H9 (cell line): ENCODE measurements at regions not wholly inside any gene's neighbourhood (a gene's known extent, or its start where the extent isn't known, plus 50 kb on each side); places are given as distances from the start of the nearest gene placed in this dataset.

Experiments used
- DNase-seq: peaks from one replicate; pipeline ENCODE4 v3.0.0-alpha.2; 2017
- H2AFZ ChIP-seq: one replicate; pipeline ENCODE4 v1.6.1; 2013; ENCODE audit warnings: mild to moderate bottlenecking, low read length, control low read depth, moderate library complexity
- H2AK5ac ChIP-seq: 2 replicates; pipeline ENCODE4 v1.6.1; 2013; ENCODE audit warnings: low read length, control low read depth, mixed read lengths; ENCODE audit not compliant: insufficient read length
- H2BK120ac ChIP-seq: one replicate; pipeline ENCODE4 v1.6.1; 2013; ENCODE audit warnings: low read depth, mild to moderate bottlenecking, low read length, control low read depth, inconsistent platforms; ENCODE audit not compliant: poor library complexity, severe bottlenecking
- H2BK12ac ChIP-seq: 2 replicates; pipeline ENCODE4 v1.6.1; 2013; ENCODE audit warnings: low read length, control low read depth, mixed read lengths, low read depth; ENCODE audit not compliant: insufficient read length
- H2BK15ac ChIP-seq: 2 replicates; pipeline ENCODE4 v1.6.1; 2013; ENCODE audit warnings: low read depth, low read length, control low read depth
- H2BK20ac ChIP-seq: one replicate; pipeline ENCODE4 v1.6.1; 2013; ENCODE audit warnings: low read depth, mild to moderate bottlenecking, low read length, control low read depth, inconsistent platforms; ENCODE audit not compliant: poor library complexity, severe bottlenecking
- H2BK5ac ChIP-seq: 2 replicates; pipeline ENCODE4 v1.6.1; 2013; ENCODE audit warnings: low read length, control low read depth, mixed read lengths; ENCODE audit not compliant: insufficient read length
- H3K14ac ChIP-seq: 2 replicates; pipeline ENCODE4 v1.6.1; 2013; ENCODE audit warnings: low read length, control low read depth; ENCODE audit not compliant: insufficient read depth
- H3K18ac ChIP-seq: 2 replicates; pipeline ENCODE4 v1.6.1; 2013; ENCODE audit warnings: low read depth, mild to moderate bottlenecking, mixed read lengths, low read length, control low read depth; ENCODE audit not compliant: insufficient read length
- H3K23ac ChIP-seq: 2 replicates; pipeline ENCODE4 v1.6.1; 2013; ENCODE audit warnings: low read length, control low read depth, mixed read lengths, low read depth; ENCODE audit not compliant: insufficient read length
- H3K23me2 ChIP-seq: 2 replicates; pipeline ENCODE4 v1.6.1; 2013; ENCODE audit warnings: low read depth, mild to moderate bottlenecking, mixed read lengths, low read length, control low read depth; ENCODE audit not compliant: insufficient read length, poor library complexity, severe bottlenecking
- H3K27ac ChIP-seq: 2 replicates; pipeline ENCODE4 v1.5.1; 2013; ENCODE audit warnings: low read length, control low read depth, mixed read lengths, low read depth; ENCODE audit not compliant: insufficient read length
- H3K27me3 ChIP-seq: 2 replicates; pipeline ENCODE4 v1.6.1; 2013; ENCODE audit warnings: low read length, control low read depth, inconsistent platforms; ENCODE audit not compliant: insufficient read depth
- H3K4ac ChIP-seq: 2 replicates; pipeline ENCODE4 v1.6.1; 2013; ENCODE audit warnings: low read depth, mild to moderate bottlenecking, control low read depth, inconsistent platforms, low read length, moderate library complexity
- H3K4me1 ChIP-seq: 2 replicates; pipeline ENCODE4 v1.6.1; 2013; ENCODE audit warnings: low read length, control low read depth, inconsistent platforms; ENCODE audit not compliant: insufficient read depth
- H3K4me2 ChIP-seq: 2 replicates; pipeline ENCODE4 v1.6.1; 2013; ENCODE audit warnings: low read length, control low read depth, mixed read lengths; ENCODE audit not compliant: insufficient read length, insufficient read depth
- H3K56ac ChIP-seq: 2 replicates; pipeline ENCODE4 v1.6.1; 2013; ENCODE audit warnings: low read depth, mild to moderate bottlenecking, mixed read lengths, low read length, control low read depth; ENCODE audit not compliant: insufficient read length
- H3K79me1 ChIP-seq: 2 replicates; pipeline ENCODE4 v1.6.1; 2013; ENCODE audit warnings: low read depth, mild to moderate bottlenecking, moderate library complexity, low read length, control low read depth, inconsistent platforms; ENCODE audit not compliant: insufficient read depth, poor library complexity, severe bottlenecking
- H3K79me2 ChIP-seq: 2 replicates; pipeline ENCODE4 v1.6.1; 2013; ENCODE audit warnings: low read length, control low read depth, inconsistent platforms; ENCODE audit not compliant: insufficient read depth
- H3K9ac ChIP-seq: 2 replicates; pipeline ENCODE4 v1.6.1; 2013; ENCODE audit warnings: low read length, control low read depth, mixed read lengths; ENCODE audit not compliant: insufficient read length; ENCODE audit errors: extremely low read depth
- H3K9me3 ChIP-seq: one replicate; pipeline ENCODE4 v1.6.1; 2013; ENCODE audit warnings: low read depth, low read length, inconsistent platforms; ENCODE audit not compliant: control insufficient read depth
- H3T11ph ChIP-seq: one replicate; pipeline ENCODE4 v1.6.1; 2013; ENCODE audit warnings: mild to moderate bottlenecking, low read length, control low read depth, inconsistent platforms
- H4K20me1 ChIP-seq: one replicate; pipeline ENCODE4 v1.6.1; 2013; ENCODE audit not compliant: control insufficient read depth, insufficient read length, insufficient read depth
- H4K5ac ChIP-seq: 2 replicates; pipeline ENCODE4 v1.6.1; 2013; ENCODE audit warnings: low read depth, mild to moderate bottlenecking, mixed read lengths, low read length, control low read depth; ENCODE audit not compliant: insufficient read length
- H4K8ac ChIP-seq: replicated peaks from 2 replicates; pipeline ENCODE4 v1.6.1; 2013; ENCODE audit warnings: low read length, control low read depth, mixed read lengths, low read depth; ENCODE audit not compliant: insufficient read length
- H4K91ac ChIP-seq: 2 replicates; pipeline ENCODE4 v1.6.1; 2013; ENCODE audit warnings: low read depth, mild to moderate bottlenecking, moderate library complexity, mixed read lengths, low read length, control low read depth; ENCODE audit not compliant: insufficient read length
- H3K27ac Mint-ChIP-seq, 3 experiments: 2 replicates in 2 of 3; 3 replicates in 1 of 3; pipeline ENCODE4 v1.8.0; 2020 to 2021; ENCODE audit warnings: mixed read lengths in 3 of 3, mild to moderate bottlenecking in 1 of 3, moderate library complexity in 1 of 3
- H3K27me3 Mint-ChIP-seq: 2 replicates; pipeline ENCODE4 v1.8.0; 2021; ENCODE audit warnings: low read depth, mild to moderate bottlenecking, moderate library complexity, mixed read lengths
- H3K36me3 Mint-ChIP-seq, 3 experiments: 2 replicates in 2 of 3; 3 replicates in 1 of 3; pipeline ENCODE4 v1.8.0; 2020 to 2021; ENCODE audit warnings: low read depth in 3 of 3, mixed read lengths in 3 of 3; ENCODE audit not compliant: insufficient read depth in 1 of 3
- H3K4me1 Mint-ChIP-seq, 2 experiments: 2 replicates each; pipeline ENCODE4 v1.8.0; 2020; ENCODE audit warnings: mixed read lengths in 2 of 2
- H3K4me3 Mint-ChIP-seq, 2 experiments: 2 replicates in 1 of 2; 3 replicates in 1 of 2; pipeline ENCODE4 v1.8.0; 2020 to 2021; ENCODE audit warnings: mild to moderate bottlenecking in 2 of 2, mixed read lengths in 2 of 2, moderate library complexity in 1 of 2
- H3K9me3 Mint-ChIP-seq, 2 experiments: 2 replicates in 1 of 2; 3 replicates in 1 of 2; pipeline ENCODE4 v1.8.0; 2020; ENCODE audit warnings: mild to moderate bottlenecking in 2 of 2, mixed read lengths in 2 of 2, moderate library complexity in 1 of 2
- CTCF ChIP-seq: fragments of 200-600 bp; sonication (generic); conservative IDR thresholded peaks from 3 replicates; pipeline ENCODE4 v1.8.0; 2021; ENCODE audit warnings: antibody characterized with exemption, mild to moderate bottlenecking
- WGBS: extraction: QIAGEN DNeasy Blood & Tissue Kit; methylation state at CpG from one replicate; pipeline ENCODE4 v1.1.7; 2013; ENCODE audit warnings: missing lambda C conversion rate, low lambda C conversion rate, mixed read lengths; ENCODE audit not compliant: insufficient read length; ENCODE audit errors: extremely low coverage; 5-methylcytosine and 5-hydroxymethylcytosine counted together

- no peak overlapping the region for H2AK5ac ChIP-seq
- H3K79me2 ChIP-seq: no peaks in the 10 kb centered on the region
- no peak overlapping the region for H3K18ac ChIP-seq
- no peaks in the 10 kb centered on the region for H3K9me3 Mint-ChIP-seq
- H3K23me2 ChIP-seq: no peaks in the 10 kb centered on the region
- no peaks in the 10 kb centered on the region; the same call in 1 of the 2 replicates for H3K27me3 Mint-ChIP-seq
- no peak overlapping the region for H3K56ac ChIP-seq
- H2BK5ac ChIP-seq: no peak overlapping the region
- no peak overlapping the region for H3K27ac ChIP-seq
- H4K91ac ChIP-seq: no peak overlapping the region
- no peaks in the 10 kb centered on the region for H3K27me3 ChIP-seq
- H3K14ac ChIP-seq: no peak overlapping the region
- H3K27ac Mint-ChIP-seq: no peak overlapping the region
- TF ChIP-seq CTCF: peak; percentile 58
- H4K8ac ChIP-seq: no peak overlapping the region
- no peaks in the 10 kb centered on the region for H4K20me1 ChIP-seq
- H3K23ac ChIP-seq: no peak overlapping the region
- no peak overlapping the region for H2BK20ac ChIP-seq
- no peak overlapping the region for H3K4me3 Mint-ChIP-seq
- H3K36me3 Mint-ChIP-seq: no peaks in the 10 kb centered on the region
- H2BK15ac ChIP-seq: no peak overlapping the region
- no peak overlapping the region for H3T11ph ChIP-seq
- H3K4ac ChIP-seq: no peak overlapping the region
- H2BK12ac ChIP-seq: no peak overlapping the region
- no peak overlapping the region for H2BK120ac ChIP-seq
- no CpG with 5 or more reads among the region's 5 CpGs for WGBS
- H3K4me1 ChIP-seq: no peaks in the 10 kb centered on the region; the same call in 1 of the 2 replicates
- peak; percentile 34 for DNase-seq
- H3K9ac ChIP-seq: no peak overlapping the region
- H3K9me3 ChIP-seq: no peaks in the 10 kb centered on the region
- peaks cover 0 to 7% of the 10 kb centered on the region in 2 experiments; a peak in 2 of 4 replicates for H3K4me1 Mint-ChIP-seq
- no peaks in the 10 kb centered on the region for H3K79me1 ChIP-seq
- H3K4me2 ChIP-seq: no peak overlapping the region
- no peak overlapping the region for H4K5ac ChIP-seq
- H2AFZ ChIP-seq: no peak overlapping the region
Measured at GRCh38 chr2:228681426-228681825, 499.9 kb upstream of the SPHKAP start.
